CD14-positive monocyte (primary cell): ENCODE measurements at regions not wholly inside any gene's neighbourhood (a gene's known extent, or its start where the extent isn't known, plus 50 kb on each side); places are given as distances from the start of the nearest gene placed in this dataset.
A peak's percentile ranks its signal among the peaks of the same experiment; 100 is the strongest.

Experiments used
- DNase-seq, 3 donors: peaks; one replicate each; pipeline ENCODE4 v3.0.0-alpha.2; 2011 to 2022
- H2AFZ ChIP-seq: 2 replicates; pipeline ENCODE4 v1.6.0; 2012; ENCODE audit warnings: mild to moderate bottlenecking, low read depth, low read length, inconsistent platforms; ENCODE audit not compliant: insufficient read depth, poor library complexity, severe bottlenecking
- H3K27ac ChIP-seq, 2 donors: 1 replicate in 1 of 2; 2 replicates in 1 of 2; pipeline ENCODE4 v1.5.1; 2012 to 2013; ENCODE audit warnings: low read length in 2 of 2, control low read depth in 1 of 2, inconsistent platforms in 1 of 2, low read depth in 1 of 2, mild to moderate bottlenecking in 1 of 2
- H3K27me3 ChIP-seq, 2 donors: one replicate each; pipeline versions ENCODE4 v1.6.0 to v1.6.1; 2011 to 2013; ENCODE audit warnings: low read length in 2 of 2; ENCODE audit not compliant: control insufficient read depth in 2 of 2, insufficient read depth in 2 of 2
- H3K36me3 ChIP-seq, 2 donors: replicated peaks in 1 of 2; 1 replicate in 1 of 2; 2 replicates in 1 of 2; pipeline versions ENCODE4 v1.5.1 to v1.6.1; 2012 to 2013; ENCODE audit warnings: low read length in 2 of 2, control low read depth in 1 of 2, inconsistent platforms in 1 of 2, mild to moderate bottlenecking in 1 of 2; ENCODE audit not compliant: insufficient read depth in 2 of 2, control insufficient read depth in 1 of 2
- H3K4me1 ChIP-seq, 2 donors: 1 replicate in 1 of 2; 2 replicates in 1 of 2; pipeline versions ENCODE4 v1.5.1 to v1.6.1; 2012 to 2013; ENCODE audit warnings: low read length in 2 of 2, control low read depth in 1 of 2, inconsistent platforms in 1 of 2, mild to moderate bottlenecking in 1 of 2, moderate library complexity in 1 of 2; ENCODE audit not compliant: insufficient read depth in 2 of 2, control insufficient read depth in 1 of 2
- H3K4me2 ChIP-seq: replicated peaks from 2 replicates; pipeline ENCODE3; 2012; ENCODE audit warnings: low read length, moderate library complexity, mild to moderate bottlenecking; ENCODE audit not compliant: poor library complexity, severe bottlenecking; ENCODE audit errors: extremely low read depth
- H3K4me3 ChIP-seq, 3 experiments: fragments of 200-600 bp in 1 of 3; sonication (generic) in 1 of 3; replicated peaks in 1 of 3; 1 replicate in 2 of 3; 2 replicates in 1 of 3; pipeline ENCODE4 v1.5.1; 2011 to 2013; ENCODE audit warnings: low read length in 3 of 3, mild to moderate bottlenecking in 3 of 3, control low read depth in 2 of 3, low read depth in 2 of 3, inconsistent platforms in 1 of 3, moderate library complexity in 1 of 3
- H3K79me2 ChIP-seq: 2 replicates; pipeline ENCODE4 v1.6.0; 2012; ENCODE audit warnings: mild to moderate bottlenecking, control low read depth, inconsistent platforms, low read length, moderate library complexity; ENCODE audit not compliant: insufficient read depth
- H3K9ac ChIP-seq: 2 replicates; pipeline ENCODE4 v1.6.0; 2017; ENCODE audit warnings: low read length, mild to moderate bottlenecking; ENCODE audit not compliant: insufficient read depth, poor library complexity, severe bottlenecking
- H3K9me3 ChIP-seq, 2 donors: replicated peaks in 1 of 2; 1 replicate in 1 of 2; 2 replicates in 1 of 2; pipeline versions ENCODE4 v1.5.1 to v1.6.1; 2012 to 2013; ENCODE audit warnings: low read length in 2 of 2, control low read depth in 1 of 2; ENCODE audit not compliant: control insufficient read depth in 1 of 2, insufficient read depth in 1 of 2
- H4K20me1 ChIP-seq: 2 replicates; pipeline ENCODE4 v1.6.0; 2012; ENCODE audit warnings: mild to moderate bottlenecking, low read length, control low read depth, moderate library complexity; ENCODE audit not compliant: insufficient read depth
- H3K27ac Mint-ChIP-seq, 7 donors: one replicate each; pipeline ENCODE4 v1.8.0; 2020; ENCODE audit warnings: mild to moderate bottlenecking in 7 of 7, mixed read lengths in 7 of 7, moderate library complexity in 6 of 7, inconsistent platforms in 2 of 7
- H3K27me3 Mint-ChIP-seq, 3 donors: one replicate each; pipeline ENCODE4 v1.8.0; 2021 to 2022; ENCODE audit warnings: low read depth in 3 of 3, mild to moderate bottlenecking in 3 of 3, mixed read lengths in 3 of 3, moderate library complexity in 3 of 3, inconsistent platforms in 1 of 3
- H3K36me3 Mint-ChIP-seq, 2 donors: one replicate each; pipeline ENCODE4 v1.8.0; 2020; ENCODE audit warnings: mixed read lengths in 2 of 2, inconsistent platforms in 1 of 2, mild to moderate bottlenecking in 1 of 2
- H3K4me1 Mint-ChIP-seq: one replicate; pipeline ENCODE4 v1.8.0; 2020; ENCODE audit warnings: mild to moderate bottlenecking, mixed read lengths
- H3K4me3 Mint-ChIP-seq, 2 donors: one replicate each; pipeline ENCODE4 v1.8.0; 2020; ENCODE audit warnings: mild to moderate bottlenecking in 2 of 2, mixed read lengths in 2 of 2, moderate library complexity in 1 of 2
- H3K9me3 Mint-ChIP-seq, 7 donors: one replicate each; pipeline ENCODE4 v1.8.0; 2020 to 2022; ENCODE audit warnings: mixed read lengths in 7 of 7, mild to moderate bottlenecking in 6 of 7, moderate library complexity in 6 of 7, inconsistent platforms in 2 of 7
- CTCF ChIP-seq: fragments of 200-600 bp; IDR thresholded peaks from one replicate; pipeline ENCODE4 v1.8.0; 2022; ENCODE audit warnings: antibody characterized with exemption, mild to moderate bottlenecking
- WGBS: methylation state at CpG from one replicate; pipeline ENCODE4 v1.1.5; 2013; ENCODE audit warnings: missing lambda C conversion rate; ENCODE audit not compliant: insufficient coverage; 5-methylcytosine and 5-hydroxymethylcytosine counted together
- intact Hi-C, 2 donors: fragments of 100-400 bp; cut with micrococcal nuclease; formaldehyde crosslinking; loops; one replicate each; pipeline versions ENCODE4 v1.15.0 to v1.15.1; 2023

GRCh38 chr1:172912765-172913260, 137.9 kb downstream of the TNFSF18 start:
- Histone ChIP-seq H3K4me1 (peaks cover 0 to 7% of the 10 kb centered on the region in 2 donors), H3K27ac (no peak overlapping the region), H3K79me2 (no peaks in the 10 kb centered on the region), H3K9me3 (peaks cover 5 to 13% of the 10 kb centered on the region in 2 donors), H3K4me2 (no peak overlapping the region), H3K4me3 (no peak overlapping the region), H3K36me3 (no peaks in the 10 kb centered on the region), H4K20me1 (no peaks in the 10 kb centered on the region), H3K9ac (no peak overlapping the region), H3K27me3 (no peaks in the 10 kb centered on the region), H2AFZ (no peak overlapping the region)
- peaks cover 3% of the 10 kb centered on the region for H3K4me1 Mint-ChIP-seq
- no peak for DNase-seq
- peaks cover 0 to 2% (median 0%) of the 10 kb centered on the region in 3 donors for H3K27me3 Mint-ChIP-seq
- intact Hi-C loops: loop anchor here in 1 of 2 donors (10.0 kb wide), 1 partner anchor 88 kb away; no protein-coding TSS in a partner anchor
- peak overlapping the region in 1 of 7 donors; percentile 42 for H3K27ac Mint-ChIP-seq
- peaks cover 0 to 3% of the 10 kb centered on the region in 2 donors for H3K36me3 Mint-ChIP-seq
- 78% methylated on average over 5 of the region's 5 CpGs for WGBS
- no peak for TF ChIP-seq CTCF
- no peak overlapping the region for H3K4me3 Mint-ChIP-seq
- H3K9me3 Mint-ChIP-seq: peaks cover 8 to 17% (median 13%) of the 10 kb centered on the region in 7 donors

DNA sequence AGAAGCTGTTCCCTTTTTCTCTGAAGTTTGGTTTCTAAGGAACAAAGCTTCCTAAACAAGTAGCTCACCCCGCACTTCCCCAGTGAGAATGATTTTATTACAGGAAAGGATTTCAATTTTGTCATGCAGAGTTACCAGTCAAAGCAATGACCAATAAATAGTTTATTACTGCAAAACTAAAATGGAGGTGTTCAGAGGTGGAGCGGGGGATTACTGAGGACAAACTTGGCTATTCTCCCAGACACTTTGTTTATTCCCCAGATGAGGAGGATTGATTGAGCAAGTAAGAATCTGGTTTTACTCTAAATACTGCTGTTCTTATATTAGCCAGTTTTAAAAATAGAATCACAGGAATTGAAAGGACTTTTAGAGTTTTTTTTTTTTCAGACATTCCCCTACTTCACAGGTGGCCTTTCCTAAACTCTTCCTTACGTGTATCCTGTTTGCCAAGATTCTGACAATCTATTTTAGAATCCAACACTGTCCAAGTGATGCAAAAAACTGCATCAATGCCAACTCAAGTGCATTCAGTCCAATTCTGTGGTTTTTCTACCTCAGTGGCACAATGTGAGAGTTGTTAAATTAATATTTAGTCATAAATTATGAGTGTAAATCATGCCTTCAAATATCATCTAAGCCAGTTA, 136.1 kb downstream of the TNFSF18 start:
- H3K9ac ChIP-seq: no peak overlapping the region
- Mint-ChIP-seq H3K4me1 (peaks cover 3% of the 10 kb centered on the region), H3K36me3 (peaks cover 0 to 3% of the 10 kb centered on the region in 2 donors), H3K27me3 (peaks cover 0 to 2% (median 0%) of the 10 kb centered on the region in 3 donors), H3K4me3 (no peak overlapping the region), H3K27ac (no peak overlapping the region), H3K9me3 (peaks cover 8 to 16% (median 11%) of the 10 kb centered on the region in 7 donors)
- H3K36me3 ChIP-seq: no peaks in the 10 kb centered on the region
- no peaks in the 10 kb centered on the region for H3K27me3 ChIP-seq
- DNase-seq: no peak
- no peak overlapping the region for H3K27ac ChIP-seq
- H3K4me1 ChIP-seq: peaks cover 0 to 7% of the 10 kb centered on the region in 2 donors
- no peaks in the 10 kb centered on the region for H3K79me2 ChIP-seq
- H3K9me3 ChIP-seq: peaks cover 5 to 13% of the 10 kb centered on the region in 2 donors
- TF ChIP-seq CTCF: no peak
- 83% methylated on average over 1 of the region's 3 CpGs for WGBS
- H3K4me3 ChIP-seq: no peak overlapping the region
- H3K4me2 ChIP-seq: no peak overlapping the region
- intact Hi-C loops: loop anchor here in 1 of 2 donors (10.0 kb wide), 1 partner anchor 90 kb away; no protein-coding TSS in a partner anchor
- no peaks in the 10 kb centered on the region for H4K20me1 ChIP-seq
- H2AFZ ChIP-seq: no peak overlapping the region
